OCI-LY3 (cell line): ENCODE measurements at regions not wholly inside any gene's neighbourhood (a gene's known extent, or its start where the extent isn't known, plus 50 kb on each side); places are given as distances from the start of the nearest gene placed in this dataset.

Experiments used
- H2AFZ ChIP-seq: fragments of 200-600, 300-600 bp; shearing (Covaris generic); 2 replicates; pipeline ENCODE4 v1.6.0; 2014; ENCODE audit warnings: antibody characterized with exemption, low read depth, low read length
- H3K27ac ChIP-seq: fragments of 200-600, 300-600 bp; sonication (generic); 2 replicates; pipeline ENCODE4 v1.5.1; 2014; ENCODE audit warnings: mild to moderate bottlenecking, low read length, moderate library complexity, mixed read lengths
- H3K27me3 ChIP-seq: fragments of 200-600, 300-600 bp; sonication (generic); 2 replicates; pipeline ENCODE4 v1.6.1; 2014; ENCODE audit warnings: low read depth, low read length, mixed read lengths
- H3K36me3 ChIP-seq: fragments of 200-600, 300-600 bp; sonication (generic); replicated peaks from 2 replicates; pipeline ENCODE3; 2014; ENCODE audit warnings: low read depth, low read length, mixed read lengths
- H3K4me1 ChIP-seq: fragments of 300-600, 200-600 bp; sonication (generic); 2 replicates; pipeline ENCODE4 v1.6.1; 2014; ENCODE audit warnings: low read length, mixed read lengths
- H3K4me2 ChIP-seq: fragments of 200-600, 300-600 bp; sonication (generic); 2 replicates; pipeline ENCODE4 v1.6.1; 2014; ENCODE audit warnings: low read length, mixed read lengths
- H3K4me3 ChIP-seq: fragments of 300-600, 200-600 bp; sonication (generic); 2 replicates; pipeline ENCODE4 v1.5.1; 2014; ENCODE audit warnings: antibody characterized with exemption, mild to moderate bottlenecking, low read length, moderate library complexity
- H3K79me2 ChIP-seq: fragments of 300-600, 200-600 bp; shearing (Covaris generic); 2 replicates; pipeline ENCODE4 v1.6.1; 2014; ENCODE audit warnings: mild to moderate bottlenecking, low read length, mixed read lengths
- H3K9ac ChIP-seq: fragments of 300-600, 200-600 bp; shearing (Covaris generic); 2 replicates; pipeline ENCODE4 v1.6.0; 2014; ENCODE audit warnings: mild to moderate bottlenecking, low read length, moderate library complexity
- H3K9me3 ChIP-seq: fragments of 200-600, 300-600 bp; shearing (Covaris generic); 2 replicates; pipeline ENCODE4 v1.6.1; 2014; ENCODE audit warnings: low read length, mixed read lengths; ENCODE audit not compliant: insufficient read depth
- H4K20me1 ChIP-seq: fragments of 200-600, 300-600 bp; sonication (generic); 2 replicates; pipeline ENCODE4 v1.6.1; 2016; ENCODE audit warnings: low read length, mixed read lengths; ENCODE audit not compliant: insufficient read depth
- CTCF ChIP-seq: fragments of 200-600, 300-600 bp; sonication (generic); IDR thresholded peaks from 2 replicates; pipeline ENCODE4 v1.5.1; 2014; ENCODE audit warnings: antibody characterized with exemption, low read length, low read depth
- EZH2phosphoT487 ChIP-seq: fragments of 200-600 bp; shearing (Covaris generic); IDR thresholded peaks from 2 replicates; pipeline ENCODE4 v1.6.1; 2018; ENCODE audit warnings: antibody characterized with exemption, mixed run types, low read depth

GRCh38 chr10:3429676-3430075 lies 257.1 kb upstream of the PITRM1 start:
- Histone ChIP-seq H3K27me3 (no peaks in the 10 kb centered on the region), H2AFZ (no peak overlapping the region), H3K27ac (no peak overlapping the region), H3K4me2 (no peak overlapping the region), H3K79me2 (no peaks in the 10 kb centered on the region), H3K9me3 (no peaks in the 10 kb centered on the region), H3K36me3 (no peaks in the 10 kb centered on the region), H4K20me1 (no peaks in the 10 kb centered on the region), H3K4me1 (0 out of 2 replicates have a peak, but pooled peaks cover under 1% of the 10 kb centered on the region), H3K4me3 (no peak overlapping the region), H3K9ac (no peak overlapping the region)
- TF ChIP-seq EZH2phosphoT487 (no peak), CTCF (no peak)

- Histone ChIP-seq H3K27ac (no peak overlapping the region), H3K9me3 (no peaks in the 10 kb centered on the region), H3K9ac (no peak overlapping the region), H2AFZ (no peak overlapping the region), H3K79me2 (no peaks in the 10 kb centered on the region), H3K4me3 (no peak overlapping the region), H4K20me1 (no peaks in the 10 kb centered on the region), H3K36me3 (no peaks in the 10 kb centered on the region), H3K4me2 (no peak overlapping the region), H3K27me3 (no peaks in the 10 kb centered on the region), H3K4me1 (0 out of 2 replicates have a peak, but pooled peaks cover 6% of the 10 kb centered on the region)
- no peak for TF ChIP-seq EZH2phosphoT487
- TF ChIP-seq CTCF = no peak
These were observed 256.2 kb upstream of the PITRM1 start for GRCh38 chr10:3428826-3429225.

- no peak overlapping the region for H2AFZ ChIP-seq
- H3K4me1 ChIP-seq = 0 out of 2 replicates have a peak, but pooled peaks cover 6% of the 10 kb centered on the region
- H3K4me3 ChIP-seq = no peak overlapping the region
- no peak overlapping the region for H3K4me2 ChIP-seq
- H3K9ac ChIP-seq = no peak overlapping the region
- H3K27ac ChIP-seq = no peak overlapping the region
- H3K9me3 ChIP-seq = no peaks in the 10 kb centered on the region
- no peaks in the 10 kb centered on the region for H3K79me2 ChIP-seq
- H3K27me3 ChIP-seq = no peaks in the 10 kb centered on the region
- no peaks in the 10 kb centered on the region for H3K36me3 ChIP-seq
- H4K20me1 ChIP-seq = no peaks in the 10 kb centered on the region
- TF ChIP-seq EZH2phosphoT487 (no peak), CTCF (no peak)
These were observed 255.4 kb upstream of the PITRM1 start for GRCh38 chr10:3427950-3428354.

- Histone ChIP-seq H3K79me2 (no peaks in the 10 kb centered on the region), H3K27ac (no peak overlapping the region), H3K36me3 (no peaks in the 10 kb centered on the region), H3K4me3 (no peak overlapping the region), H3K9me3 (no peaks in the 10 kb centered on the region), H3K4me1 (0 out of 2 replicates have a peak, but pooled peaks cover 6% of the 10 kb centered on the region), H3K27me3 (no peaks in the 10 kb centered on the region), H3K4me2 (no peak overlapping the region), H3K9ac (no peak overlapping the region), H4K20me1 (no peaks in the 10 kb centered on the region), H2AFZ (no peak overlapping the region)
- no peak for TF ChIP-seq CTCF
- TF ChIP-seq EZH2phosphoT487 = no peak
These were observed 254.8 kb upstream of the PITRM1 start for GRCh38 chr10:3427347-3427746.
